ENCODE measurements at regions not wholly inside any gene's neighbourhood (a gene's known extent, or its start where the extent isn't known, plus 50 kb on each side); places are given as distances from the start of the nearest gene placed in this dataset.

DNA sequence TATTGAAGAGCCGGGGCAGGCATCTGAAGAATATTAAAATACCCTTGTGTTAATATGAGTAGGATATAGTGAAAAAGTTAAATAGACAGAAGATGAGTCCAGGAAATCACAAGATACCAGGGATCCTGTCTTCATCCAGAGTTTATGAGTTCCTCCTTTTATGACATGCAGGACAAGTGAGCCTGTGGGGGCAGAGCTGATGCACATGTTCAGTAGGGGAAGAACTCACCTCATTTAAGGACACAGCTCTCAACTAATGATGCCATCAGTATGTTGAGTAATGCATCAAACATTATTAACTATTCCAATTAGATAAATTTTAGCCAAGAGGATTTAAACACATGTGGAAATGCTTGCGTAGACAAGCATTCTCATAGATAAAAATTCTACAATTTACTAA is 435.8 kb upstream of the AKR1E2 start:
- CTCF ChIA-PET: no interaction called here
- no peaks in the 10 kb centered on the region for H3K9me2 ChIP-seq (ENCODE audit: insufficient read depth)
- no peaks in the 10 kb centered on the region for H3K27me3 ChIP-seq (ENCODE audit: insufficient read depth, low read depth)
- H4K20me1 ChIP-seq (ENCODE audit: insufficient read depth): no peaks in the 10 kb centered on the region
- no peak for DNase-seq
- H2AFZ ChIP-seq: no peak overlapping the region
- H3K4me1 ChIP-seq (replicated peaks; ENCODE audit: insufficient read depth): no peaks in the 10 kb centered on the region
- H3K4me3 ChIP-seq: no peak overlapping the region
- H3K9me3 ChIP-seq (ENCODE audit: insufficient read depth, low read depth): no peaks in the 10 kb centered on the region
- H3F3A ChIP-seq (ENCODE audit: insufficient read depth, low read depth): no peaks in the 10 kb centered on the region
- POLR2A ChIA-PET (ENCODE audit: unreplicated experiment): interaction anchor here (0.7 kb wide), 1 partner anchor 32 kb away, joined by 6 read pairs; no protein-coding TSS in a partner anchor
- no peak overlapping the region for H3K4me2 ChIP-seq
- intact Hi-C loops (cut with micrococcal nuclease; ENCODE audit: unreplicated experiment): no loop called here
- no peak overlapping the region for H3K27ac ChIP-seq
- TF ChIP-seq, protein P1, sequence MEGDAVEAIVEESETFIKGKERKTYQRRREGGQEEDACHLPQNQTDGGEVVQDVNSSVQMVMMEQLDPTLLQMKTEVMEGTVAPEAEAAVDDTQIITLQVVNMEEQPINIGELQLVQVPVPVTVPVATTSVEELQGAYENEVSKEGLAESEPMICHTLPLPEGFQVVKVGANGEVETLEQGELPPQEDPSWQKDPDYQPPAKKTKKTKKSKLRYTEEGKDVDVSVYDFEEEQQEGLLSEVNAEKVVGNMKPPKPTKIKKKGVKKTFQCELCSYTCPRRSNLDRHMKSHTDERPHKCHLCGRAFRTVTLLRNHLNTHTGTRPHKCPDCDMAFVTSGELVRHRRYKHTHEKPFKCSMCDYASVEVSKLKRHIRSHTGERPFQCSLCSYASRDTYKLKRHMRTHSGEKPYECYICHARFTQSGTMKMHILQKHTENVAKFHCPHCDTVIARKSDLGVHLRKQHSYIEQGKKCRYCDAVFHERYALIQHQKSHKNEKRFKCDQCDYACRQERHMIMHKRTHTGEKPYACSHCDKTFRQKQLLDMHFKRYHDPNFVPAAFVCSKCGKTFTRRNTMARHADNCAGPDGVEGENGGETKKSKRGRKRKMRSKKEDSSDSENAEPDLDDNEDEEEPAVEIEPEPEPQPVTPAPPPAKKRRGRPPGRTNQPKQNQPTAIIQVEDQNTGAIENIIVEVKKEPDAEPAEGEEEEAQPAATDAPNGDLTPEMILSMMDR (conservative IDR thresholded peaks at IDR 0.05): no peak
- TF ChIP-seq EZH2 (IDR thresholded peaks at IDR 0.05; ENCODE audit: low read depth): no peak
- no TSS peak for BruUV-seq (replicated peaks)
- no peaks in the 10 kb centered on the region for H3K79me2 ChIP-seq (ENCODE audit: low read depth)
- no peaks in the 10 kb centered on the region for H3K36me3 ChIP-seq (ENCODE audit: low read depth)

DNA sequence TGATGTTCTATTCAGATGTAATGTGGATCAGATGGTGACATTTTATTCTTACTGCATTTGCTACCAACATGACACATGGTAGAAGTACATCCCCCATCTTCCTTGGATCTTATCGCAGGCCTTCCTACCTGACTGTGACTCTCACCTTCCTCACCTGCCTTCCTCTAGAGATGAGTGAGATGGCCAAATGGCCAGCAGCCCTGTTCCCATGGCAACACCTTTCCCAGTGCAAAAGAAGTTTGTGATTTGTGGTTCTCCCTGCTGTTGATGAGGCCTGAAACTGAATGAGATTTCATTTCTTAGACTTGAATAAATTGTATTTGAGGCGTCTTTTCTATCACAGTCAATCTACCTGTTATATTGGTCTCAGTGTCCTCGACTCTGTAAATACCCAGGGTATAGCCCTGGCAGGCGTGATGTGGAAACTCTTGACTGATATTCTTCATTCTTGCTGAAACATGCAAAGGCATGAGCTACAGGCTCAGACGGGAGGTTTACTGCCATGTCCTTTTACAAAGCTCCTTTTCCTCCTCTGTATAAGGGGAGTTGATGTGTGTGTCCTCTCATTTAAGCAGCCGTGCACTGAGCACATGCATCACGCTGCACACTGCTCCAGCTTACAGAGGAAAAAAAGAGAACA is 440.7 kb upstream of the AKR1E2 start:
- Histone ChIP-seq H3K9me3 (ENCODE audit: insufficient read depth, low read depth) (no peaks in the 10 kb centered on the region), H3K27me3 (ENCODE audit: insufficient read depth, low read depth) (no peaks in the 10 kb centered on the region), H2AFZ (no peak overlapping the region), H3F3A (ENCODE audit: insufficient read depth, low read depth) (no peaks in the 10 kb centered on the region), H4K20me1 (ENCODE audit: insufficient read depth) (no peaks in the 10 kb centered on the region), H3K4me2 (no peak overlapping the region), H3K36me3 (ENCODE audit: low read depth) (no peaks in the 10 kb centered on the region), H3K4me3 (no peak overlapping the region), H3K9me2 (ENCODE audit: insufficient read depth) (no peaks in the 10 kb centered on the region), H3K79me2 (ENCODE audit: low read depth) (no peaks in the 10 kb centered on the region), H3K4me1 (replicated peaks; ENCODE audit: insufficient read depth) (no peaks in the 10 kb centered on the region), H3K27ac (no peak overlapping the region)
- intact Hi-C loops (cut with micrococcal nuclease; ENCODE audit: unreplicated experiment): no loop called here
- ChIA-PET POLR2A (ENCODE audit: unreplicated experiment) (no interaction called here), CTCF (no interaction called here)
- TF ChIP-seq, protein P1 (conservative IDR thresholded peaks at IDR 0.05): no peak
- no peak for TF ChIP-seq EZH2 (IDR thresholded peaks at IDR 0.05; ENCODE audit: low read depth)
- BruUV-seq (replicated peaks): no TSS peak
- DNase-seq: no peak

DNA sequence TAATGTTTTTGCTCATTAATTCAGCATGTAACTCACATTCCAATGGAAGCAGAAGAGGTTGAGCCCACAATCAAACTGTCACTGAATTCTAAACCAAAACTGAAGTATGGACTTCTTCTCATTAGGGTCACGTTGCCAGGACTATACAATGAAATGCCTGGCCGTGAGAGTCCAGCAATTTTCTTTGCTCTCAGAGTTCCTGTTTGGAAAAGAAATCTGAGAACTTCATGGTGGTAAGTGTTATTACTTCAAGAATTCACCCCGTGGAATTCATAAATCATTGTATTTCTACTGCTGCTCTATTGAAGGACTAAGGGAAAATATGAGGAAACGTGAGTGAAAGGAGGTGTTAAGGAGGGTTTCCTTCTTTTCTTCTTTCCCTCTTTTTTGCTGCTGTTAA is 441.8 kb upstream of the AKR1E2 start:
- Histone ChIP-seq H4K20me1 (ENCODE audit: insufficient read depth) (no peaks in the 10 kb centered on the region), H3K4me3 (no peak overlapping the region), H3K9me3 (ENCODE audit: insufficient read depth, low read depth) (no peaks in the 10 kb centered on the region), H2AFZ (no peak overlapping the region), H3K4me1 (replicated peaks; ENCODE audit: insufficient read depth) (no peaks in the 10 kb centered on the region), H3K9me2 (ENCODE audit: insufficient read depth) (no peaks in the 10 kb centered on the region), H3K79me2 (ENCODE audit: low read depth) (no peaks in the 10 kb centered on the region), H3K27ac (no peak overlapping the region), H3F3A (ENCODE audit: insufficient read depth, low read depth) (no peaks in the 10 kb centered on the region), H3K27me3 (ENCODE audit: insufficient read depth, low read depth) (no peaks in the 10 kb centered on the region), H3K36me3 (ENCODE audit: low read depth) (no peaks in the 10 kb centered on the region), H3K4me2 (no peak overlapping the region)
- intact Hi-C loops (cut with micrococcal nuclease; ENCODE audit: unreplicated experiment): no loop called here
- DNase-seq: no peak
- no peak for TF ChIP-seq EZH2 (IDR thresholded peaks at IDR 0.05; ENCODE audit: low read depth)
- TF ChIP-seq, protein P1 (conservative IDR thresholded peaks at IDR 0.05): no peak
- CTCF ChIA-PET: no interaction called here
- POLR2A ChIA-PET (ENCODE audit: unreplicated experiment): no interaction called here
- no TSS peak for BruUV-seq (replicated peaks)
